A673 (cell line): ENCODE measurements at regions not wholly inside any gene's neighbourhood (a gene's known extent, or its start where the extent isn't known, plus 50 kb on each side); places are given as distances from the start of the nearest gene placed in this dataset.

Source experiments
- BruUV-seq: library from RNA; stranded (reverse); fragments of 400-500 nt; replicated peaks from 2 replicates; lab custom pipeline; 2021; lab: Mats Ljungman, UMichigan
- CTCF ChIA-PET: fragments of 300-600 bp; sonication (Branson Sonifier 250); formaldehyde crosslinking; loops from one replicate; lab custom pipeline; 2022; ENCODE audit warnings: antibody characterized with exemption; lab: Charles Lee
- POLR2A ChIA-PET: fragments of 300-600 bp; sonication (Branson Sonifier 250); formaldehyde crosslinking; loops from one replicate; lab custom pipeline; 2022; ENCODE audit warnings: antibody characterized with exemption; ENCODE audit not compliant: low non-redundant PET; lab: Charles Lee
- DNase-seq: peaks from one replicate; pipeline ENCODE4 v3.0.0-alpha.2; 2015; ENCODE audit warnings: low spot score
- H3K27ac ChIP-seq: fragments of 200-600 bp; sonication (generic); 2 replicates; pipeline ENCODE4 v1.5.1; 2016; ENCODE audit warnings: mixed run types, low read depth, mild to moderate bottlenecking, mixed read lengths, antibody characterized with exemption, low read length; ENCODE audit not compliant: poor library complexity, severe bottlenecking
- H3K27me3 ChIP-seq: fragments of 200-600 bp; sonication (generic); replicated peaks from 2 replicates; pipeline ENCODE4 v1.6.1; 2017; ENCODE audit warnings: mixed run types, low read depth, mild to moderate bottlenecking, mixed read lengths, antibody characterized with exemption, low read length; ENCODE audit not compliant: insufficient read depth, poor library complexity
- H3K36me3 ChIP-seq: fragments of 200-600 bp; sonication (generic); 2 replicates; pipeline ENCODE4 v1.6.1; 2016; ENCODE audit warnings: mixed run types, mild to moderate bottlenecking, mixed read lengths, antibody characterized with exemption, low read length; ENCODE audit not compliant: insufficient read depth, poor library complexity, severe bottlenecking
- H3K4me1 ChIP-seq: fragments of 200-600 bp; sonication (generic); 2 replicates; pipeline ENCODE4 v1.6.1; 2017; ENCODE audit warnings: mixed run types, mild to moderate bottlenecking, mixed read lengths, antibody characterized with exemption, low read length; ENCODE audit not compliant: insufficient read depth, poor library complexity, severe bottlenecking
- H3K4me3 ChIP-seq: fragments of 200-600 bp; sonication (generic); 2 replicates; pipeline ENCODE4 v1.5.1; 2016; ENCODE audit warnings: low read depth, mixed run types, mild to moderate bottlenecking, mixed read lengths, low read length; ENCODE audit not compliant: poor library complexity, severe bottlenecking
- H3K9me3 ChIP-seq: fragments of 200-600 bp; sonication (generic); 2 replicates; pipeline ENCODE4 v1.6.1; 2016; ENCODE audit warnings: mixed run types, low read depth, mild to moderate bottlenecking, mixed read lengths, antibody characterized with exemption, low read length; ENCODE audit not compliant: poor library complexity, severe bottlenecking
- EZH2 ChIP-seq: fragments of 200-600 bp; sonication (generic); IDR thresholded peaks from 2 replicates; pipeline ENCODE4 v1.6.1; 2017; ENCODE audit warnings: borderline replicate concordance, low read depth, mild to moderate bottlenecking, mixed read lengths, antibody characterized with exemption, low read length; ENCODE audit not compliant: poor library complexity, severe bottlenecking
- intact Hi-C: fragments of 100-400 bp; cut with micrococcal nuclease; formaldehyde crosslinking; loops from one replicate; pipeline ENCODE4 v1.10.0; 2022; ENCODE audit not compliant: unreplicated experiment
- TF ChIP-seq, protein P1 (sequence below): fragments of 300-800, 200-600 bp; sonication (generic); conservative IDR thresholded peaks from 2 replicates; pipeline ENCODE4 v1.5.1; 2017; ENCODE audit warnings: low read depth, mild to moderate bottlenecking, antibody characterized with exemption, low read length, moderate library complexity, mixed read lengths

GRCh38 chr1:218750216-218750970 is 405.3 kb downstream of the TGFB2 start:
- BruUV-seq = no TSS peak
- Histone ChIP-seq H3K4me1 (no peaks in the 10 kb centered on the region), H3K27ac (no peak overlapping the region), H3K9me3 (peaks cover 3% of the 10 kb centered on the region), H3K27me3 (peaks cover 29% of the 10 kb centered on the region), H3K36me3 (no peaks in the 10 kb centered on the region), H3K4me3 (no peak overlapping the region)
- POLR2A ChIA-PET = no interaction called here
- intact Hi-C loops = no loop called here
- no peak for DNase-seq
- TF ChIP-seq EZH2 = no peak
- TF ChIP-seq, protein P1, sequence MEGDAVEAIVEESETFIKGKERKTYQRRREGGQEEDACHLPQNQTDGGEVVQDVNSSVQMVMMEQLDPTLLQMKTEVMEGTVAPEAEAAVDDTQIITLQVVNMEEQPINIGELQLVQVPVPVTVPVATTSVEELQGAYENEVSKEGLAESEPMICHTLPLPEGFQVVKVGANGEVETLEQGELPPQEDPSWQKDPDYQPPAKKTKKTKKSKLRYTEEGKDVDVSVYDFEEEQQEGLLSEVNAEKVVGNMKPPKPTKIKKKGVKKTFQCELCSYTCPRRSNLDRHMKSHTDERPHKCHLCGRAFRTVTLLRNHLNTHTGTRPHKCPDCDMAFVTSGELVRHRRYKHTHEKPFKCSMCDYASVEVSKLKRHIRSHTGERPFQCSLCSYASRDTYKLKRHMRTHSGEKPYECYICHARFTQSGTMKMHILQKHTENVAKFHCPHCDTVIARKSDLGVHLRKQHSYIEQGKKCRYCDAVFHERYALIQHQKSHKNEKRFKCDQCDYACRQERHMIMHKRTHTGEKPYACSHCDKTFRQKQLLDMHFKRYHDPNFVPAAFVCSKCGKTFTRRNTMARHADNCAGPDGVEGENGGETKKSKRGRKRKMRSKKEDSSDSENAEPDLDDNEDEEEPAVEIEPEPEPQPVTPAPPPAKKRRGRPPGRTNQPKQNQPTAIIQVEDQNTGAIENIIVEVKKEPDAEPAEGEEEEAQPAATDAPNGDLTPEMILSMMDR = no peak
- CTCF ChIA-PET = no interaction called here

- ChIA-PET POLR2A (no interaction called here), CTCF (no interaction called here)
- TF ChIP-seq, protein P1 = no peak
- TF ChIP-seq EZH2 = no peak
- H3K4me1 ChIP-seq = no peaks in the 10 kb centered on the region
- H3K36me3 ChIP-seq = no peaks in the 10 kb centered on the region
- H3K27me3 ChIP-seq = peaks cover 20% of the 10 kb centered on the region
- no peak for DNase-seq
- peaks cover 3% of the 10 kb centered on the region for H3K9me3 ChIP-seq
- intact Hi-C loops = no loop called here
- no TSS peak for BruUV-seq
- no peak overlapping the region for H3K27ac ChIP-seq
- no peak overlapping the region for H3K4me3 ChIP-seq
Measured at GRCh38 chr1:218751208-218751948, 406.2 kb downstream of the TGFB2 start.

- Histone ChIP-seq H3K27ac (no peak overlapping the region), H3K9me3 (peaks cover 3% of the 10 kb centered on the region), H3K4me3 (no peak overlapping the region), H3K27me3 (peaks cover 22% of the 10 kb centered on the region), H3K36me3 (no peaks in the 10 kb centered on the region), H3K4me1 (no peaks in the 10 kb centered on the region)
- intact Hi-C loops = no loop called here
- ChIA-PET POLR2A (no interaction called here), CTCF (no interaction called here)
- DNase-seq = no peak
- BruUV-seq = no TSS peak
- TF ChIP-seq, protein P1 = no peak
- TF ChIP-seq EZH2 = no peak
Measured at GRCh38 chr1:218752126-218752525, 407.0 kb downstream of the TGFB2 start.
